PC-3 (cell line): ENCODE measurements at regions not wholly inside any gene's neighbourhood (a gene's known extent, or its start where the extent isn't known, plus 50 kb on each side); places are given as distances from the start of the nearest gene placed in this dataset.

ENCODE experiments used
- EZH2 ChIP-seq: fragments of 300-600 bp; sonication (generic); IDR thresholded peaks from one replicate; pipeline ENCODE4 v1.6.1; 2017; ENCODE audit warnings: antibody characterized with exemption, mild to moderate bottlenecking, low read length; ENCODE audit not compliant: unreplicated experiment
- EZH2phosphoT487 ChIP-seq: fragments of 300-600 bp; sonication (generic); IDR thresholded peaks from 2 replicates; pipeline ENCODE4 v1.6.1; 2018; ENCODE audit warnings: mild to moderate bottlenecking, antibody characterized with exemption, low read length, borderline replicate concordance
- TF ChIP-seq, protein P1 (sequence below): fragments of 300-600 bp; sonication (generic); conservative IDR thresholded peaks from 2 replicates; pipeline ENCODE4 v1.5.1; 2017; ENCODE audit warnings: antibody characterized with exemption, low read depth, mild to moderate bottlenecking, low read length

DNA sequence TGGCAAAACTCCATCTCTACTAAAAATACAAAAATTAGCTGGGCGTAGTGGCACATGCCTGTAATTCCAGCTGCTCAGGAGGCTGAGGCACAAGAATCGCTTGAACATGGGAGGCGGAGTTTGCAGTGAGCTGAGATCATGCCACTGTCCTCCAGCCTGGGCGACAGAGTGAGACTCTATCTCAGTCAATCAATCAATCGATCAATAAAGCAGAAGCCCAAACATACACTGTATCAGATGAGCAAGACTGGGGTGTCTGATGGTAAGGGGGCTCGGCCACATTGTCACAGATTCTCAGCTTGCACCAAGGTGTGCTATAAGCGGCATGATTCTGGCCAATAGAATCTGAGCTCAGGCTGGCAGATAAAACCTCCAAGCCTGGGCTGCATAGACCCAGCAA lies 261.1 kb downstream of the BUD13 start:
- TF ChIP-seq EZH2 (no peak), EZH2phosphoT487 (no peak)
- TF ChIP-seq, protein P1, sequence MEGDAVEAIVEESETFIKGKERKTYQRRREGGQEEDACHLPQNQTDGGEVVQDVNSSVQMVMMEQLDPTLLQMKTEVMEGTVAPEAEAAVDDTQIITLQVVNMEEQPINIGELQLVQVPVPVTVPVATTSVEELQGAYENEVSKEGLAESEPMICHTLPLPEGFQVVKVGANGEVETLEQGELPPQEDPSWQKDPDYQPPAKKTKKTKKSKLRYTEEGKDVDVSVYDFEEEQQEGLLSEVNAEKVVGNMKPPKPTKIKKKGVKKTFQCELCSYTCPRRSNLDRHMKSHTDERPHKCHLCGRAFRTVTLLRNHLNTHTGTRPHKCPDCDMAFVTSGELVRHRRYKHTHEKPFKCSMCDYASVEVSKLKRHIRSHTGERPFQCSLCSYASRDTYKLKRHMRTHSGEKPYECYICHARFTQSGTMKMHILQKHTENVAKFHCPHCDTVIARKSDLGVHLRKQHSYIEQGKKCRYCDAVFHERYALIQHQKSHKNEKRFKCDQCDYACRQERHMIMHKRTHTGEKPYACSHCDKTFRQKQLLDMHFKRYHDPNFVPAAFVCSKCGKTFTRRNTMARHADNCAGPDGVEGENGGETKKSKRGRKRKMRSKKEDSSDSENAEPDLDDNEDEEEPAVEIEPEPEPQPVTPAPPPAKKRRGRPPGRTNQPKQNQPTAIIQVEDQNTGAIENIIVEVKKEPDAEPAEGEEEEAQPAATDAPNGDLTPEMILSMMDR: no peak
